HEK293 (cell line): ENCODE measurements at regions not wholly inside any gene's neighbourhood (a gene's known extent, or its start where the extent isn't known, plus 50 kb on each side); places are given as distances from the start of the nearest gene placed in this dataset.

Experiments
- IKZF3 ChIP-seq: fragments of 450-650 bp; IDR thresholded peaks from 2 replicates; pipeline ENCODE4 v1.5.0; 2018; ENCODE audit warnings: missing biosample characterization, mild to moderate bottlenecking, missing genetic modification characterization, moderate library complexity
- SCRT2 ChIP-seq: fragments of 450-650 bp; formaldehyde crosslinking; IDR thresholded peaks from 2 replicates; pipeline ENCODE4 v1.5.1; 2016; ENCODE audit warnings: missing biosample characterization, missing genetic modification characterization
- ZNF747 ChIP-seq: fragments of 450-650 bp; formaldehyde crosslinking; IDR thresholded peaks from 2 replicates; pipeline ENCODE4 v1.5.1; 2016; ENCODE audit warnings: missing biosample characterization, missing genetic modification characterization
- TF ChIP-seq, protein P1 (sequence below): fragments of 450-650 bp; formaldehyde crosslinking; IDR thresholded peaks from 2 replicates; pipeline ENCODE4 v1.5.1; 2016; ENCODE audit warnings: missing biosample characterization, missing genetic modification characterization

DNA sequence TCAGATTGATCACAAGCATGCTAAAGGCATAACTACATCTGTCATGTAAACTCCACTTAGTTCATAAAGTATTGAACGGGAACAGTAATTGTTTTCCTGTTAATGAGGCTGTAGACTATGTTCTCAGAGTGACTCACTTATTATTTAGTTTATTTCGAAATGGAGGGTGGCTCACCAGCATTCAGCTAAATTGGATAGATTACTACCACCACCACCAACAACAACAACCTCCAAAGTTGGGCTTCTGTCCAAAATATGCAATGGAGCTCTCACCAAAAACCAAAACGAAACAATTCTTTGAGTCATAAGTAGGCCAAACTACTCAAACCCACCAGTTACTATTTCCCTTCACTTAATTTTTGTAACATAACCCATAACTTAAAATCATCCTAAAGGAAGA is 127.9 kb upstream of the NRBF2 start:
- TF ChIP-seq ZNF747 (tag by site-specific recombination) (no peak), SCRT2 (no peak), IKZF3 (tag by site-specific recombination) (no peak)
- TF ChIP-seq, protein P1, sequence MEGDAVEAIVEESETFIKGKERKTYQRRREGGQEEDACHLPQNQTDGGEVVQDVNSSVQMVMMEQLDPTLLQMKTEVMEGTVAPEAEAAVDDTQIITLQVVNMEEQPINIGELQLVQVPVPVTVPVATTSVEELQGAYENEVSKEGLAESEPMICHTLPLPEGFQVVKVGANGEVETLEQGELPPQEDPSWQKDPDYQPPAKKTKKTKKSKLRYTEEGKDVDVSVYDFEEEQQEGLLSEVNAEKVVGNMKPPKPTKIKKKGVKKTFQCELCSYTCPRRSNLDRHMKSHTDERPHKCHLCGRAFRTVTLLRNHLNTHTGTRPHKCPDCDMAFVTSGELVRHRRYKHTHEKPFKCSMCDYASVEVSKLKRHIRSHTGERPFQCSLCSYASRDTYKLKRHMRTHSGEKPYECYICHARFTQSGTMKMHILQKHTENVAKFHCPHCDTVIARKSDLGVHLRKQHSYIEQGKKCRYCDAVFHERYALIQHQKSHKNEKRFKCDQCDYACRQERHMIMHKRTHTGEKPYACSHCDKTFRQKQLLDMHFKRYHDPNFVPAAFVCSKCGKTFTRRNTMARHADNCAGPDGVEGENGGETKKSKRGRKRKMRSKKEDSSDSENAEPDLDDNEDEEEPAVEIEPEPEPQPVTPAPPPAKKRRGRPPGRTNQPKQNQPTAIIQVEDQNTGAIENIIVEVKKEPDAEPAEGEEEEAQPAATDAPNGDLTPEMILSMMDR (tag by site-specific recombination) = no peak
